Stimulated activated CD4-positive, alpha-beta T cell treated with anti-CD3 and anti-CD28 coated beads, Interleukin-15, amount 100 ng/mL, for 24 hours (primary cell): ENCODE measurements at regions not wholly inside any gene's neighbourhood (a gene's known extent, or its start where the extent isn't known, plus 50 kb on each side); places are given as distances from the start of the nearest gene placed in this dataset.

ENCODE experiments used
- DNase-seq: peaks from one replicate; pipeline ENCODE4 v3.0.0-alpha.2; 2020

GRCh38 chr2:121123268-121123667 lies 161.7 kb downstream of the TFCP2L1 start:
- DNase-seq: no peak

DNA sequence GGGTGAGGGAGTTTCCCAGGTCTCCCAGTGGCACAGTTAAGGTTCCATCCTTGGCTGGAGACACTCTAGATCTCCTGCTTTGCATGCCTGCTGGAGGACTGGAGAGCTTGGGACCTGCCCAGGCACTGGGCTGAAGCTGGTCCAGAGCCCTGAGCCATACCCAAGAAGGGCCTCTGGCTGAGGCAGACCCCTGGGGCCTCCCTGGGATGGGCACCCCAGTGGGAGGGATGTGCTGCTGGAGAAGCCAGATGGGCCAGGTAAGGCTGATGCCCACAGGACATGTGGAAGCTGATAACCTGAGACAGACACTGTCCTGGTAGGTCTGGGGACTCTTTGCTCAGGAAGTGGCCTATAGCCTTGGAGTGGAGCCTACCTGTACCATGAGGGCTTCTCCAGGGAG lies 160.7 kb downstream of the TFCP2L1 start:
- no peak for DNase-seq

- no peak for DNase-seq
Observed at GRCh38 chr2:121125350-121125749, 159.7 kb downstream of the TFCP2L1 start.

DNA sequence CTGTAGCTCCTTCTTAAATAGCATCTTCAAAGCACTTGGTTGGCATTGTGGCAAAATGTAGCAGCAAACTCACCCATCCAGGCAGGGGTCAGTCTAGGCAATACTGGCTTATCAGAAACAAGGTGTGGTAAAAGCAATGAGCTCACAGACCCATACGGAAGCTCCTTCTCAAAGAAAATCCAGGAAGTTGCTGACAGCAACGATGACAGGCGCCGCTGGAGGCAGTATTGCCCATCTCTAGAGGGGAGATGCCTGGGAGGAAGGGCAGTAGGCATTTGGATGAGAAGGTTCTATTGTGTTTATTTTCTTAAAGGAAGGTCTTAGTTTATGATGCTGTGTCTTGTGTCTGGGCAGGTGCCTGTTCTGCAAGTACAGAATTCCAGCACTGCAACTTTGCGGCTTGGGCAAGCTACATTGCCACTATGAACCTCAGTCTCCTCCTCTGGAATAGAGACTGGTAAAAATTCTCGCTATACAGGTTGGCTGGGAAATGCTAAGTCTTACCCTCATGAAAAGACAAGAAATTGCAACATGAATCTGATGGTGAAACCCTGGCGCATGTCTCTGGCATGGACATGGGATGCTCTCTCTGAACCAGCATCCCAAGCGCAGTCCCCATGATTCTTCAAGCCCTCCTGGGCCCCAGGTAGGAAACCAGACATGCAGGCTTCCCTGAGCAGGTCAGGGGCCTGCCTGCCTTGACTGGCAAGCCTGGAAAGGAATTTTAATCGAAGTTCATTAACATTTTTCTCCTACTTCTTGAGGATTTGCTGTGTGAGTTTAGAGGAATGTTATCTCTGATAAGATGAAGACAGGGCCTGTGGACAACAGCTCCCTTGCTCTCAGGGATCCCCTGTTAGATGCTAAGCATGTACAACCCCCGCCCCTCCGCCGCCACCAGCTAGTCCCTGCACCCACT lies 156.0 kb downstream of the TFCP2L1 start:
- peak; percentile 39 for DNase-seq

- DNase-seq: no peak
Observed at GRCh38 chr2:121129692-121130091, 155.3 kb downstream of the TFCP2L1 start.

- no peak for DNase-seq
Observed at GRCh38 chr2:121130301-121130850, 154.6 kb downstream of the TFCP2L1 start.

DNA sequence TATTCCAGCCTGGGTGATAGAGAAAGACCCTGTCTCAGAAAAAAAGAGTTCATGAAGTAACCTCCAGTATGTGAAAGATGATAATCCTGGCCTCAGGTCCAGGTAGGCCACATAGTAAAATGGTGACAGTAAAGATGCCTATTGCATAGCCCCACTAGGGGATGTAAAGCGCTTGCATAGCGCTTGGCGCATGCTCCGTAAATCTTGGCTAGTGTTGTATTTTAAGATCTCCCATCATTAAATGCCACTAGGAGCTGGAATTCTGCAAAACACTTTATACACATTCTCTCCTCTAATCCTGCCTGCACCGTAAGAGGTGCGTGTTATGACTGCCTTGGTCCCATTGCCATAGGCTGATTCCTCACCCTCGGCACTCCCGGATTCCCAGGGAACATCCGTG lies 153.6 kb downstream of the TFCP2L1 start:
- no peak for DNase-seq

DNA sequence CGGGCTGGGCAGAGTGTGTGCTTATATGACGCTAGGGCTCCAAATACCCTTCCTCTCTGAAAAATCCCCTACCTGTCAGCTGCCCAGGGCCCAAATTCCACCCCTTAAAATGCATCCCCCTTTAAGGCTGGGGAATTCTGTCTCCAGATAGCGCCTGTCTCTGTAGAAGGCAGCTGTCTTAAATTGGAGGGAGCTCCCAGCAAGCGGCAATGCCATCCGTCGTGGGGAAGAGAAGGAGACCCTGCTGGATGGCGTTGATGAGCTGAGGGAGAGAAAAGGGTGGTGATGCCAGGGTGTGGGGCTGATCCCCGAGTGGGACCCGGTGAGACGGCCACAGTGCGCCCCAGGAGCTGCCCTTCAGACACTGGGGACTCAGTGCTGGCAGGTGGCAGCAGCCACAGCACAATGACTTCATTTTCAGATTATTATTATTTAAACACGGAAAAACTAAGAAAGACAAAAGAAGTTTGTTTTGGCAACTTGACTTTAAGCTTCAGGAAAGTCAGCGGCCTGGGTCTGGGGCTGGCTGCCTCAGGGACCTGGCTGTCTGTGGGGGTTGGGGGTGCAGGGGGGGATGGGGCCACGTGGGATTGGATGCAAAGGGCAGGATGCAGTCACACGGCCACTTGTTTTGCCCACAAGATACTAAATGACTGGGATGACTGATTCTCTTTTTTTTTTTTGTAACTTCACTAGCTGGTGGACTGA lies 152.8 kb downstream of the TFCP2L1 start:
- DNase-seq: no peak

- no peak for DNase-seq
Observed at GRCh38 chr2:121132762-121133107, 152.3 kb downstream of the TFCP2L1 start.

GRCh38 chr2:121133551-121134319 lies 151.3 kb downstream of the TFCP2L1 start:
- no peak for DNase-seq

DNA sequence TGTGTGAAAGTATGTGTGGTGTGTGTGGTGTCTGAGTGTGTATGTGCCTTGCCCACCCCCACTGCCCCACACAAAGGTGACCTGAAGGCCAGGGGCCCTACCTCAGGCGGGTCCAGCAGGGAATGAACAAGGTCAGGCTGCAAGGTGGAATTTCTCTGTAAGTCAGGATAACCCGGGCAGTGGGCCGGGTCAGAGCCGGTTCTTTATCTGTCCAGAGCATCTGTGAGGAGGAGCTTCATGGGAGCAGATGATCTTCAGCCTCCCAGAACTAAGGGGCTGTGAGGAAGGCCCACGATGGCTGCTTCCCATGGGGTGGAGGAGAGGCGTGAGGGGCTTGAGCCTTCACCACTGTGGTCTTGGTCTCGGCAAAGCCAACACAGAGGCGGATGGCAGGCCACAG lies 150.3 kb downstream of the TFCP2L1 start:
- no peak for DNase-seq

- no peak for DNase-seq
Observed at GRCh38 chr2:121135168-121135853, 149.7 kb downstream of the TFCP2L1 start.

GRCh38 chr2:121136323-121136722 lies 148.7 kb downstream of the TFCP2L1 start:
- no peak for DNase-seq

GRCh38 chr2:121137571-121137970 lies 147.4 kb downstream of the TFCP2L1 start:
- DNase-seq: no peak

DNA sequence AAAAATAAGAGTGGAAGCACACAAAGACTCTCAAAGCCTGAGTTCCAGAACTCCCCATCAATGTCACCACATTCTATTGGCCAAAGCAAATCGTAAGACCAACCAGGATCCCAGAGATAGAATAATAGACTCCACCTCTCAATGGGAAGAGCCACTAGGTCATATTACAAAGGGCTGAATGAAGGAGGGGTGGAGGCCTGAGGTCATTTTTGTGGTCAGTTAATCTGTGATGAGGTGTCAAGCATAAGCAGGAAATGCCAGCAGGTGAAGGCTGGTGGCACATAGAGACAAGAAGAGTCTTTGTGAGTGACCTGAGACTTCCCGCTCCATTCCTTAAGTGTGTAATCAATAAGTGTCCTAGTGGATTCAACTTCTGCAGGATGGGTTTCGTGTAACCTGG lies 144.3 kb downstream of the TFCP2L1 start:
- no peak for DNase-seq

DNA sequence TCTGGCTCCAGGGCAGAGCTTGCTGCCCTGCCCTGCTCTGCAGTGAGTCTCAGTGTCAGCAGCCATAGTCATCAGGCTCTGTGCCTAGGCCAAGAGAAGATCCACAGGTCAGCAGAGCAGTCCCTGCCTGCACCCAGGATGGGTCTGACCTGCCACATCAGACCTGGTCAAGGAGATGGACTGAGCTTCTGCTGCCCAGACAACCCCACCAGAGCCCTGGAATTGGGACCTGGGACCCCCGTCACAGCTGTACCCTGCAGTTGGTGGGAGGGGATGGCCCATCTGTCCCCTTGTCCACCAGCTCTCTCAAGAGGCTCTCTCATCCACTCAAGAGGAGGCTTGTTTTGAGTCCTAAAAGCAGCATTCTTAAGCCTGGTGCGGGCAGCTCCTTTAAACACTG lies 142.6 kb downstream of the TFCP2L1 start:
- no peak for DNase-seq

- DNase-seq: no peak
Observed at GRCh38 chr2:121144111-121144510, 140.9 kb downstream of the TFCP2L1 start.

- DNase-seq: no peak
Observed at GRCh38 chr2:121146630-121147029, 138.4 kb downstream of the TFCP2L1 start.

- DNase-seq: no peak
Observed at GRCh38 chr2:121147766-121148165, 137.2 kb downstream of the TFCP2L1 start.

- no peak for DNase-seq
Observed at GRCh38 chr2:121148481-121148880, 136.5 kb downstream of the TFCP2L1 start.

DNA sequence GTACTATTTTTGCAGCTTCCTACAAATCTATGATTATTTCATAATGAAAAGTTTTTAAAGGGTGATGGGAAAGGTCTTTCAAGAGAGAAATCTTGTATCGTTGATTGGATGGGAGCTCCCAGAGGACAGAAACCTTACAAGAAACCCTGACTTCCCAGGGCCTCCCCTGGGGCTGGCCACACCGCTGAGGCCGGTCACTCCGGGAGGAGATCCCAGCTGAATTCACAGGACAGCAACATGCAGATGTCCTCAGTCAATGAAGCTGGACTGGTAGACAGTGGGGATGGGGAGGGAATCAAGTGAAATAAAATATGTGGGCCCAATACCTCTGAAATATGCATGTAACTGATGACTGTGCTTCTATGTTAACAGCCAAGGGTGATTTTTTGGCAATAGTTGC lies 135.6 kb downstream of the TFCP2L1 start:
- no peak for DNase-seq

DNA sequence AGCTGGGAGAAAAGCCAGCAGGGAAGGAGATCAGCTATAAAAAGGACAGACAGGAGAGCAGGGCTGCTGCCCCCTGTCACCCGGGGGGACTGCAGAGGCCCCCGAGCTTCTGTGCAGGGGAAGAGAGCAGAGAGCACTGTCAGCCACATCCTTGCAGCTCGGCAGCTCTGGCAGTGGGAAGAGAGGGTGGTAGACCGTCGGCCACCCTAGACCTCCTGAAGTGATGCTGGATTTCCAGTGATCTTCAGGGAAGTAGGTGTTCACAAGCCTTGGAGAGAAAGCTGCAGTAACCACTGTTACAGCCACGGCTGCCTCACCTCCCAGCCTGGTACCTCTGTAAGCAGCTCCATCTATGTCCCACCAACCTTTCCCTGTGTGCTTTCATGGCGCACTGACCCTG lies 134.9 kb downstream of the TFCP2L1 start:
- DNase-seq: no peak

GRCh38 chr2:121150713-121151112 lies 134.3 kb downstream of the TFCP2L1 start:
- DNase-seq: no peak
